ENCODE measurements at regions not wholly inside any gene's neighbourhood (a gene's known extent, or its start where the extent isn't known, plus 50 kb on each side); places are given as distances from the start of the nearest gene placed in this dataset.

- no peak overlapping the region for H3K4me3 ChIP-seq
- H3K4me1 ChIP-seq = peaks cover 0 to 60% (median 33%) of the 10 kb centered on the region in 10 experiments; a peak in 15 of 20 replicates
- H3K4me2 ChIP-seq = peak overlapping the region in 7 of 11 experiments; percentile 17 to 98 (median 76); a peak in 13 of 22 replicates
- H4K20me1 ChIP-seq = no peaks in the 10 kb centered on the region
- peak overlapping the region in 9 of 11 experiments; percentile 9 to 69 (median 48); a peak in 15 of 22 replicates for H3K27ac ChIP-seq
- H3K9me3 ChIP-seq (replicated peaks in 1 of 11) = no peaks in the 10 kb centered on the region; a peak in 1 of 22 replicates
- peak in 1 of 11 experiments; percentile 32; a peak in 2 of 22 replicates for TF ChIP-seq Cebpa-rat (IDR thresholded peaks at IDR 0.05)
- peak overlapping the region in 2 of 11 experiments; percentile 11 to 34; a peak in 1 of 22 replicates for H3K9ac ChIP-seq
- H3K36me3 ChIP-seq = no peaks in the 10 kb centered on the region
- H3K27me3 ChIP-seq = no peaks in the 10 kb centered on the region
Measured at GRCh38 chr4:14850455-14851097, 151.7 kb upstream of the CPEB2 start.

GRCh38 chr4:14853176-14853943 is 148.9 kb upstream of the CPEB2 start:
- H3K27ac ChIP-seq = no peak overlapping the region
- no peak overlapping the region for H3K4me2 ChIP-seq
- H4K20me1 ChIP-seq = no peaks in the 10 kb centered on the region
- no peak for TF ChIP-seq Cebpa-rat (IDR thresholded peaks at IDR 0.05)
- H3K4me1 ChIP-seq = peaks cover 0 to 73% (median 37%) of the 10 kb centered on the region in 10 experiments; a peak in 14 of 20 replicates
- H3K4me3 ChIP-seq = no peak overlapping the region
- H3K27me3 ChIP-seq = no peaks in the 10 kb centered on the region
- no peak overlapping the region for H3K9ac ChIP-seq
- H3K36me3 ChIP-seq = no peaks in the 10 kb centered on the region
- H3K9me3 ChIP-seq (replicated peaks in 1 of 11) = no peaks in the 10 kb centered on the region

- H3K9ac ChIP-seq = peak overlapping the region in 2 of 11 experiments; percentile 47 to 58; a peak in 3 of 22 replicates
- peak overlapping the region in 5 of 11 experiments; percentile 50 to 79 (median 74); a peak in 10 of 22 replicates for H3K27ac ChIP-seq
- no peak overlapping the region for H3K4me3 ChIP-seq
- TF ChIP-seq Cebpa-rat (IDR thresholded peaks at IDR 0.05) = no peak
- no peaks in the 10 kb centered on the region for H3K36me3 ChIP-seq
- H3K4me2 ChIP-seq = peak overlapping the region in 6 of 11 experiments; percentile 11 to 70 (median 62); a peak in 10 of 22 replicates
- peaks cover 0 to 56% (median 23%) of the 10 kb centered on the region in 10 experiments; a peak in 13 of 20 replicates for H3K4me1 ChIP-seq
- no peaks in the 10 kb centered on the region for H3K27me3 ChIP-seq
- H3K9me3 ChIP-seq (replicated peaks in 1 of 11) = no peaks in the 10 kb centered on the region
- no peaks in the 10 kb centered on the region for H4K20me1 ChIP-seq
Measured at GRCh38 chr4:14855719-14856061, 146.6 kb upstream of the CPEB2 start.

- Histone ChIP-seq H3K4me3 (no peak overlapping the region), H3K27ac (peak overlapping the region in 8 of 11 experiments; percentile 16 to 79 (median 59); a peak in 12 of 22 replicates), H4K20me1 (no peaks in the 10 kb centered on the region), H3K27me3 (no peaks in the 10 kb centered on the region), H3K9me3 (replicated peaks in 1 of 11) (no peaks in the 10 kb centered on the region), H3K9ac (peak overlapping the region in 4 of 11 experiments; percentile 17 to 58 (median 37); a peak in 4 of 22 replicates), H3K36me3 (no peaks in the 10 kb centered on the region), H3K4me2 (peak overlapping the region in 6 of 11 experiments; percentile 11 to 70 (median 62); a peak in 11 of 22 replicates), H3K4me1 (peaks cover 0 to 50% (median 18%) of the 10 kb centered on the region in 10 experiments; a peak in 11 of 20 replicates)
- TF ChIP-seq Cebpa-rat (IDR thresholded peaks at IDR 0.05) = no peak
Measured at GRCh38 chr4:14856062-14856933, 146.0 kb upstream of the CPEB2 start.

- Histone ChIP-seq H3K9ac (peak overlapping the region in 1 of 11 experiments; percentile 5; a peak in 1 of 22 replicates), H3K9me3 (replicated peaks in 1 of 11) (no peaks in the 10 kb centered on the region), H4K20me1 (no peaks in the 10 kb centered on the region), H3K4me1 (peaks cover 0 to 44% (median 18%) of the 10 kb centered on the region in 10 experiments; a peak in 11 of 20 replicates), H3K4me3 (no peak overlapping the region), H3K27me3 (no peaks in the 10 kb centered on the region), H3K36me3 (no peaks in the 10 kb centered on the region), H3K27ac (peak overlapping the region in 4 of 11 experiments; percentile 33 to 79 (median 75); a peak in 7 of 22 replicates), H3K4me2 (peak overlapping the region in 5 of 11 experiments; percentile 58 to 70 (median 64); a peak in 10 of 22 replicates)
- no peak for TF ChIP-seq Cebpa-rat (IDR thresholded peaks at IDR 0.05)
Measured at GRCh38 chr4:14856934-14857235, 145.4 kb upstream of the CPEB2 start.

GRCh38 chr4:14857475-14857874 is 144.8 kb upstream of the CPEB2 start:
- Histone ChIP-seq H3K4me1 (peaks cover 0 to 42% (median 18%) of the 10 kb centered on the region in 10 experiments; a peak in 11 of 20 replicates), H3K36me3 (no peaks in the 10 kb centered on the region), H4K20me1 (no peaks in the 10 kb centered on the region), H3K4me3 (no peak overlapping the region), H3K27ac (peak overlapping the region in 3 of 11 experiments; percentile 74 to 79 (median 76); a peak in 2 of 22 replicates), H3K9me3 (replicated peaks in 1 of 11) (no peaks in the 10 kb centered on the region), H3K4me2 (peak overlapping the region in 6 of 11 experiments; percentile 17 to 70 (median 62); a peak in 11 of 22 replicates), H3K27me3 (no peaks in the 10 kb centered on the region), H3K9ac (no peak overlapping the region)
- no peak for TF ChIP-seq Cebpa-rat (IDR thresholded peaks at IDR 0.05)

GRCh38 chr4:14857981-14858380 is 144.3 kb upstream of the CPEB2 start:
- 0 out of 22 replicates have a peak overlapping the region, but pooled peaks of 1 of the 11 experiments have one; percentile 79 for H3K27ac ChIP-seq
- H3K9me3 ChIP-seq (replicated peaks in 1 of 11) = no peaks in the 10 kb centered on the region

GRCh38 chr4:14862891-14863290 is 139.4 kb upstream of the CPEB2 start:
- no peak overlapping the region for H3K4me2 ChIP-seq
- H3K27ac ChIP-seq = no peak overlapping the region
- no peak overlapping the region for H3K9ac ChIP-seq
- no peaks in the 10 kb centered on the region for H3K27me3 ChIP-seq
- H3K36me3 ChIP-seq = no peaks in the 10 kb centered on the region
- peaks cover 0 to 31% (median 14%) of the 10 kb centered on the region in 10 experiments; a peak in 11 of 20 replicates for H3K4me1 ChIP-seq
- H4K20me1 ChIP-seq = 0 out of 22 replicates have a peak, but pooled peaks cover 0 to 3% (median 0%) of the 10 kb centered on the region in 11 experiments
- no peak for TF ChIP-seq Cebpa-rat (IDR thresholded peaks at IDR 0.05)
- H3K4me3 ChIP-seq = no peak overlapping the region
- no peaks in the 10 kb centered on the region for H3K9me3 ChIP-seq (replicated peaks in 1 of 11)

More at GRCh38 chr4:14857981-14858380, 144.3 kb upstream of the CPEB2 start:
- Histone ChIP-seq H3K4me3 (no peak overlapping the region), H3K27me3 (no peaks in the 10 kb centered on the region), H3K4me2 (peak overlapping the region in 6 of 11 experiments; percentile 17 to 70 (median 62); a peak in 11 of 22 replicates), H3K36me3 (no peaks in the 10 kb centered on the region), H3K4me1 (peaks cover 0 to 42% (median 18%) of the 10 kb centered on the region in 10 experiments; a peak in 11 of 20 replicates), H4K20me1 (no peaks in the 10 kb centered on the region), H3K9ac (no peak overlapping the region)
- TF ChIP-seq Cebpa-rat (IDR thresholded peaks at IDR 0.05) = no peak

Measured in BLaER1 treated with 17β-estradiol and CSF1 and Interleukin-3, amounts not matched to agents 10 nM and 100 nM (cell line).